ENCODE measurements at regions not wholly inside any gene's neighbourhood (a gene's known extent, or its start where the extent isn't known, plus 50 kb on each side); places are given as distances from the start of the nearest gene placed in this dataset.

DNA sequence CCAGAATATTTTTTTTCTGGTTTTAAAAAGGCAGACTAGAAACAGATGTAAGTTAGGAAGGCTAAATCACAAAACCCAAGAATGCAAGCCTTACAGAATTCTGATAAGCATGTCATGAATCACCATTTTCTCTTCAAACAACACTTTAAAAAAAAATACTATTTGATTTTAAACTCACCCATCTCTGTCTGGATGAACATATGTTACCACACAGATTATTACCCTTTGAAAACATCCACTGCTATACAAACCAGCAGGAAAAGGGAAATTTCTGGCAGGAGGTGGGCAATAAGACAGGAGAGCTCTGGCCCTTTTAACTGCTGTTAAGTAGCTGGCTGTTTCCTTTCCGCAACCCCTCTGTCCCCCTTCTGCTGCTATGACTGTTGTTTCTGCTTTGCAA, 317.7 kb upstream of the NOCT start:
- H3K23ac ChIP-seq (ENCODE audit: low read depth, low read length, poor library complexity): no peak overlapping the region
- no peak overlapping the region for H3K4ac ChIP-seq (ENCODE audit: low read length)
- H3K14ac ChIP-seq (ENCODE audit: low read length): no peak overlapping the region
- no peak overlapping the region for H2AFZ ChIP-seq (ENCODE audit: low read length)
- H3K4me1 ChIP-seq (ENCODE audit: control insufficient read depth in 2 of 2, insufficient read depth in 1 of 2, low read depth in 1 of 2, low read length in 2 of 2): no peaks in the 10 kb centered on the region
- H3K27me3 ChIP-seq (ENCODE audit: control insufficient read depth in 3 of 3, insufficient read depth in 3 of 3, low read depth in 1 of 3, low read length in 3 of 3): no peaks in the 10 kb centered on the region
- no peak overlapping the region for H2BK12ac ChIP-seq (ENCODE audit: low read length)
- H2BK15ac ChIP-seq (ENCODE audit: low read length): no peak overlapping the region
- H2AK5ac ChIP-seq (ENCODE audit: low read depth, low read length): no peak overlapping the region
- no peak overlapping the region for H2BK120ac ChIP-seq (ENCODE audit: low read depth, low read length)
- H3K27ac ChIP-seq (replicated peaks; ENCODE audit: low read length): no peak overlapping the region
- H4K8ac ChIP-seq (ENCODE audit: low read depth, low read length): no peak overlapping the region
- no peak overlapping the region for H4K91ac ChIP-seq (ENCODE audit: low read depth, low read length, poor library complexity)
- no peaks in the 10 kb centered on the region for H3K36me3 ChIP-seq (replicated peaks in 1 of 2; ENCODE audit: control insufficient read depth in 2 of 2, insufficient read depth in 2 of 2, low read length in 2 of 2)
- no peak overlapping the region for H3K18ac ChIP-seq (ENCODE audit: low read length)
- no peaks in the 10 kb centered on the region for H3K79me1 ChIP-seq (ENCODE audit: low read depth, low read length)
- DNase-seq (ENCODE audit: low spot score): no peak
- no CpG with 5 or more reads among the region's 1 CpG for WGBS, 2 donors (ENCODE audit: extremely low coverage in 2 of 2, insufficient read length in 2 of 2, insufficient replicate concordance in 1 of 2)
- no peak overlapping the region for H3K4me2 ChIP-seq (ENCODE audit: insufficient read depth, low read length, poor library complexity, severe bottlenecking)
- no peak overlapping the region for H2BK5ac ChIP-seq (ENCODE audit: low read length)
- no peaks in the 10 kb centered on the region for H3K9me3 ChIP-seq (replicated peaks in 1 of 2; ENCODE audit: control insufficient read depth in 2 of 2, insufficient read depth in 1 of 2, low read depth in 1 of 2, low read length in 2 of 2)
- H3K9ac ChIP-seq (ENCODE audit: low read depth, low read length, poor library complexity): no peak overlapping the region
- H3K4me3 ChIP-seq (ENCODE audit: low read length in 2 of 2): no peak overlapping the region

DNA sequence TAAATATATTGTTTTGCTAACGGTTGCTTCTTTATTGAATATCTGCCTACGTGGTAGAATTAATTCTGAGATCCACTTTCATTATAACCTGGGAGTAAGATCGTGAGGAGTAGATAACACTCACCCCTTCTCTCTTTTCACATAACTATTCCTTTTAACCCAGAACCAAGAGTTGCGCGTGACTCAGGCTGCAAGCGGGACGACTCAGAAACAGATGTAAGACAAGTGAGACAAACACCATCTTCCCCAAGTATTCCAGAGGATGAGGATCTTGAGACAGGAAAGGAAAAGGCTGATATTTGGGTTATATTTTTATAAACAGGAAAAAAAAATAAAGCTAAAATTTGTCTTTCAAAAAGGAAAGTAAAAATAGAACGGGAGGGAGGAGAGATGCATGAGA, 318.8 kb upstream of the NOCT start:
- Histone ChIP-seq H3K23ac (ENCODE audit: low read depth, low read length, poor library complexity) (no peak overlapping the region), H3K27me3 (ENCODE audit: control insufficient read depth in 3 of 3, insufficient read depth in 3 of 3, low read depth in 1 of 3, low read length in 3 of 3) (no peaks in the 10 kb centered on the region), H3K27ac (replicated peaks; ENCODE audit: low read length) (no peak overlapping the region), H2AK5ac (ENCODE audit: low read depth, low read length) (no peak overlapping the region), H2BK5ac (ENCODE audit: low read length) (no peak overlapping the region), H3K18ac (ENCODE audit: low read length) (no peak overlapping the region), H3K9ac (ENCODE audit: low read depth, low read length, poor library complexity) (no peak overlapping the region), H3K4me3 (ENCODE audit: low read length in 2 of 2) (no peak overlapping the region), H3K4me1 (ENCODE audit: control insufficient read depth in 2 of 2, insufficient read depth in 1 of 2, low read depth in 1 of 2, low read length in 2 of 2) (no peaks in the 10 kb centered on the region), H3K14ac (ENCODE audit: low read length) (no peak overlapping the region), H4K91ac (ENCODE audit: low read depth, low read length, poor library complexity) (no peak overlapping the region), H2BK12ac (ENCODE audit: low read length) (no peak overlapping the region), H3K9me3 (replicated peaks in 1 of 2; ENCODE audit: control insufficient read depth in 2 of 2, insufficient read depth in 1 of 2, low read depth in 1 of 2, low read length in 2 of 2) (no peaks in the 10 kb centered on the region), H2BK120ac (ENCODE audit: low read depth, low read length) (no peak overlapping the region), H3K4me2 (ENCODE audit: insufficient read depth, low read length, poor library complexity, severe bottlenecking) (no peak overlapping the region), H3K36me3 (replicated peaks in 1 of 2; ENCODE audit: control insufficient read depth in 2 of 2, insufficient read depth in 2 of 2, low read length in 2 of 2) (no peaks in the 10 kb centered on the region), H3K4ac (ENCODE audit: low read length) (no peak overlapping the region), H4K8ac (ENCODE audit: low read depth, low read length) (no peak overlapping the region), H2AFZ (ENCODE audit: low read length) (no peak overlapping the region), H3K79me1 (ENCODE audit: low read depth, low read length) (no peaks in the 10 kb centered on the region), H2BK15ac (ENCODE audit: low read length) (no peak overlapping the region)
- DNase-seq (ENCODE audit: low spot score): no peak
- no CpG with 5 or more reads among the region's 8 CpGs for WGBS, 2 donors (ENCODE audit: extremely low coverage in 2 of 2, insufficient read length in 2 of 2, insufficient replicate concordance in 1 of 2)

DNA sequence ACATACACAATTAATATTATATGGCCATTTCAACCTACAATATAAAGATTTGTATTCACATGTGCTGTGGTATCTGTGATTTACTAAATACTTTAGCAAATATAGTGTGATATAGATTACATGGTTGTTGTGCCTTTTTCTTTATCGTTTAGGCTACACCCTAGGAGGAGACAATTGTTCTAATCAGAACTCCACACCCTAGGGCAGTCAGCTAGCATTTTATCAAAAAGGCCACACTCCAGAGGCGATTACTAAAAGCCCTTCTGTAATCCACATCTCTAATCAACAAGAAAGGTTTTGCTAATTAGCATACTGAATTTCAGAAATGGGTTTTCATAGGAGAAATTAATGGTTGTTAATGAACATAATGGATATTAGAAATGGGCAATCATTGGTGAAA, 319.5 kb upstream of the NOCT start:
- H3K9ac ChIP-seq (ENCODE audit: low read depth, low read length, poor library complexity): no peak overlapping the region
- H3K18ac ChIP-seq (ENCODE audit: low read length): no peak overlapping the region
- no peaks in the 10 kb centered on the region for H3K79me1 ChIP-seq (ENCODE audit: low read depth, low read length)
- no peaks in the 10 kb centered on the region for H3K36me3 ChIP-seq (replicated peaks in 1 of 2; ENCODE audit: control insufficient read depth in 2 of 2, insufficient read depth in 2 of 2, low read length in 2 of 2)
- no peak overlapping the region for H3K14ac ChIP-seq (ENCODE audit: low read length)
- no CpG with 5 or more reads among the region's 2 CpGs for WGBS, 2 donors (ENCODE audit: extremely low coverage in 2 of 2, insufficient read length in 2 of 2, insufficient replicate concordance in 1 of 2)
- no peaks in the 10 kb centered on the region for H3K4me1 ChIP-seq (ENCODE audit: control insufficient read depth in 2 of 2, insufficient read depth in 1 of 2, low read depth in 1 of 2, low read length in 2 of 2)
- H3K4me3 ChIP-seq (ENCODE audit: low read length in 2 of 2): no peak overlapping the region
- no peaks in the 10 kb centered on the region for H3K9me3 ChIP-seq (replicated peaks in 1 of 2; ENCODE audit: control insufficient read depth in 2 of 2, insufficient read depth in 1 of 2, low read depth in 1 of 2, low read length in 2 of 2)
- H3K27me3 ChIP-seq (ENCODE audit: control insufficient read depth in 3 of 3, insufficient read depth in 3 of 3, low read depth in 1 of 3, low read length in 3 of 3): no peaks in the 10 kb centered on the region
- no peak for DNase-seq (ENCODE audit: low spot score)
- no peak overlapping the region for H2BK15ac ChIP-seq (ENCODE audit: low read length)
- no peak overlapping the region for H4K8ac ChIP-seq (ENCODE audit: low read depth, low read length)
- no peak overlapping the region for H3K23ac ChIP-seq (ENCODE audit: low read depth, low read length, poor library complexity)
- no peak overlapping the region for H2BK12ac ChIP-seq (ENCODE audit: low read length)
- H2AK5ac ChIP-seq (ENCODE audit: low read depth, low read length): no peak overlapping the region
- no peak overlapping the region for H4K91ac ChIP-seq (ENCODE audit: low read depth, low read length, poor library complexity)
- no peak overlapping the region for H2AFZ ChIP-seq (ENCODE audit: low read length)
- no peak overlapping the region for H2BK5ac ChIP-seq (ENCODE audit: low read length)
- no peak overlapping the region for H2BK120ac ChIP-seq (ENCODE audit: low read depth, low read length)
- no peak overlapping the region for H3K27ac ChIP-seq (replicated peaks; ENCODE audit: low read length)
- H3K4me2 ChIP-seq (ENCODE audit: insufficient read depth, low read length, poor library complexity, severe bottlenecking): no peak overlapping the region
- no peak overlapping the region for H3K4ac ChIP-seq (ENCODE audit: low read length)

DNA sequence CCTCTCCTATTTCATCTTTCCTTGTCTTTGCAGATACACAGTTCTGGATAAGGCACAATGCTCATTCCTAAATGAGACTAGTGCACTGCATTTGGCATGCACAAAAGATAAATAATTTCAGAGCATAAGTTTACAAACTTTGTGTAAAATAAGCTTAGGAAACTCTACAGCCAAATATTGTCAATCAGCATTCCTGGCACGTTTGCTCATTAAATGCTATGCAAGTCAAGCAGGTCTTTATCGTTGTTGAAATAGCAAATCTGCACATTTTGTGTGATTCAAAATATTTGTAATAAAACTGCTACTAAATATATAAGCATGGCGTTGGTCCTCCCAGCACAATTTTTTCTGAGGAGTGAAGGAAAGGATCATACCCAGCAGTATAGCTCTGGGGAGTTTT, 322.1 kb upstream of the NOCT start:
- Histone ChIP-seq H4K8ac (ENCODE audit: low read depth, low read length) (no peak overlapping the region), H3K9me3 (replicated peaks in 1 of 2; ENCODE audit: control insufficient read depth in 2 of 2, insufficient read depth in 1 of 2, low read depth in 1 of 2, low read length in 2 of 2) (no peaks in the 10 kb centered on the region), H2BK12ac (ENCODE audit: low read length) (no peak overlapping the region), H2AK5ac (ENCODE audit: low read depth, low read length) (no peak overlapping the region), H3K23ac (ENCODE audit: low read depth, low read length, poor library complexity) (no peak overlapping the region), H2BK15ac (ENCODE audit: low read length) (no peak overlapping the region), H3K4me3 (ENCODE audit: low read length in 2 of 2) (no peak overlapping the region), H3K18ac (ENCODE audit: low read length) (no peak overlapping the region), H3K4ac (ENCODE audit: low read length) (no peak overlapping the region), H2AFZ (ENCODE audit: low read length) (no peak overlapping the region), H4K91ac (ENCODE audit: low read depth, low read length, poor library complexity) (no peak overlapping the region), H3K36me3 (replicated peaks in 1 of 2; ENCODE audit: control insufficient read depth in 2 of 2, insufficient read depth in 2 of 2, low read length in 2 of 2) (no peaks in the 10 kb centered on the region), H3K27me3 (ENCODE audit: control insufficient read depth in 3 of 3, insufficient read depth in 3 of 3, low read depth in 1 of 3, low read length in 3 of 3) (no peaks in the 10 kb centered on the region), H3K4me2 (ENCODE audit: insufficient read depth, low read length, poor library complexity, severe bottlenecking) (no peak overlapping the region), H3K79me1 (ENCODE audit: low read depth, low read length) (no peaks in the 10 kb centered on the region), H3K27ac (replicated peaks; ENCODE audit: low read length) (no peak overlapping the region), H3K4me1 (ENCODE audit: control insufficient read depth in 2 of 2, insufficient read depth in 1 of 2, low read depth in 1 of 2, low read length in 2 of 2) (no peaks in the 10 kb centered on the region), H3K9ac (ENCODE audit: low read depth, low read length, poor library complexity) (no peak overlapping the region), H2BK5ac (ENCODE audit: low read length) (no peak overlapping the region), H2BK120ac (ENCODE audit: low read depth, low read length) (no peak overlapping the region), H3K14ac (ENCODE audit: low read length) (no peak overlapping the region)
- WGBS, 2 donors (ENCODE audit: extremely low coverage in 2 of 2, insufficient read length in 2 of 2, insufficient replicate concordance in 1 of 2): no CpG with 5 or more reads among the region's 3 CpGs
- DNase-seq (ENCODE audit: low spot score): no peak

Data from neuronal stem cell (in vitro differentiated cells).